Neural progenitor cell (in vitro differentiated cells): ENCODE measurements at regions not wholly inside any gene's neighbourhood (a gene's known extent, or its start where the extent isn't known, plus 50 kb on each side); places are given as distances from the start of the nearest gene placed in this dataset.

Experiments used
- EZH2 ChIP-seq: fragments of 200-600 bp; sonication (generic); IDR thresholded peaks from 2 replicates; pipeline ENCODE4 v1.6.1; 2017; ENCODE audit warnings: antibody characterized with exemption, mild to moderate bottlenecking, moderate library complexity
- EZH2phosphoT487 ChIP-seq: fragments of 200-600 bp; sonication (generic); IDR thresholded peaks from 2 replicates; pipeline ENCODE4 v1.6.1; 2017; ENCODE audit warnings: antibody characterized with exemption
- TF ChIP-seq, protein P1 (sequence below): fragments of 200-600 bp; sonication (generic); IDR thresholded peaks from 2 replicates; pipeline ENCODE4 v1.5.1; 2017; ENCODE audit warnings: antibody characterized with exemption, mild to moderate bottlenecking

GRCh38 chr13:22285867-22286266 lies 615.0 kb downstream of the FGF9 start:
- TF ChIP-seq EZH2phosphoT487 = no peak
- TF ChIP-seq, protein P1, sequence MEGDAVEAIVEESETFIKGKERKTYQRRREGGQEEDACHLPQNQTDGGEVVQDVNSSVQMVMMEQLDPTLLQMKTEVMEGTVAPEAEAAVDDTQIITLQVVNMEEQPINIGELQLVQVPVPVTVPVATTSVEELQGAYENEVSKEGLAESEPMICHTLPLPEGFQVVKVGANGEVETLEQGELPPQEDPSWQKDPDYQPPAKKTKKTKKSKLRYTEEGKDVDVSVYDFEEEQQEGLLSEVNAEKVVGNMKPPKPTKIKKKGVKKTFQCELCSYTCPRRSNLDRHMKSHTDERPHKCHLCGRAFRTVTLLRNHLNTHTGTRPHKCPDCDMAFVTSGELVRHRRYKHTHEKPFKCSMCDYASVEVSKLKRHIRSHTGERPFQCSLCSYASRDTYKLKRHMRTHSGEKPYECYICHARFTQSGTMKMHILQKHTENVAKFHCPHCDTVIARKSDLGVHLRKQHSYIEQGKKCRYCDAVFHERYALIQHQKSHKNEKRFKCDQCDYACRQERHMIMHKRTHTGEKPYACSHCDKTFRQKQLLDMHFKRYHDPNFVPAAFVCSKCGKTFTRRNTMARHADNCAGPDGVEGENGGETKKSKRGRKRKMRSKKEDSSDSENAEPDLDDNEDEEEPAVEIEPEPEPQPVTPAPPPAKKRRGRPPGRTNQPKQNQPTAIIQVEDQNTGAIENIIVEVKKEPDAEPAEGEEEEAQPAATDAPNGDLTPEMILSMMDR = no peak
- TF ChIP-seq EZH2 = no peak
